Pons (tissue), 1 donor: ENCODE measurements at regions not wholly inside any gene's neighbourhood (a gene's known extent, or its start where the extent isn't known, plus 50 kb on each side); places are given as distances from the start of the nearest gene placed in this dataset.
"Not testable (repeated sequence)": the region's sequence is repeated elsewhere in the genome, so short reads cannot be mapped to it uniquely, and the experiment has no call there.

Source experiments
- DNase-seq: peaks from one replicate; pipeline ENCODE4 v3.0.0-alpha.2; 2016; ENCODE audit warnings: low spot score

GRCh38 chr6:155853011-155853410, 397.4 kb upstream of the NOX3 start:
- no peak for DNase-seq

DNA sequence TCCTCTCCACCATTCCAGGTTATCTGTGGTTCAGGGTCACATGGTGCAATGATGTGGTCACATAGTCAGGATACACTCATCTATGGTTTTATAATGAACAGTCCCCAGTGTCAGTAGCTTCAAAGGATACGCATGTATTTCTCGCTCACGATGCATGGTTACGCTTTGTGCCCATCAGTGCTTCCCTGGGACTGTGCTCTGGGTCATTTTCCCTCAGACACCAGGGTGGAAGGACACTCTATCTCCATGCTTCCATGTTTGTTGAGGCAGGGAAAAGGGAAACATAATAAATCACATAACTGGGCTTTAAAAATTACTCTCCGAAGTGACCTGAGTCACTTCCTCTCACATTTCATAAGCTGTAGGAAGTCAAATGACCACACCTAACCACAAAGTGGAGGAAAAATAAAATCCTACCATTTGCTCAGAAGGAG, 394.8 kb upstream of the NOX3 start:
- DNase-seq = no peak

DNA sequence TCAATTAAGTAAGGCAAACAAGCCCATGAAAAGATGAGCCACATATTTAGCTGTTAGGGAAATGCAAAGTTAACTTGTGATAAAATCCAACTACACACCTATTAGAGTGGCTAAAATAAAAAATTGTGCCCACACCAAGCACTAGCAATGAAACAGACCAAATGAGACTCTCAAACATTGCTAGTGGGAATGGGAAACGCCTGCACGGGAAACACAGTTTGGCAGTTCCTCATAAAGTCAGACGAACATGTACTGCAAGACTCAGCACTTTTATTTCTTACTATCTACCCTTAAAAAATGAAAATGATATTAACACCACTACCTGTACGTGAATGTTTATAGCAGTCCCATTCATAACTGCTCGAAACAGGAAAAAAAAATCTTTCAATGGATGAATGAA, 392.1 kb upstream of the NOX3 start:
- DNase-seq = no peak

DNA sequence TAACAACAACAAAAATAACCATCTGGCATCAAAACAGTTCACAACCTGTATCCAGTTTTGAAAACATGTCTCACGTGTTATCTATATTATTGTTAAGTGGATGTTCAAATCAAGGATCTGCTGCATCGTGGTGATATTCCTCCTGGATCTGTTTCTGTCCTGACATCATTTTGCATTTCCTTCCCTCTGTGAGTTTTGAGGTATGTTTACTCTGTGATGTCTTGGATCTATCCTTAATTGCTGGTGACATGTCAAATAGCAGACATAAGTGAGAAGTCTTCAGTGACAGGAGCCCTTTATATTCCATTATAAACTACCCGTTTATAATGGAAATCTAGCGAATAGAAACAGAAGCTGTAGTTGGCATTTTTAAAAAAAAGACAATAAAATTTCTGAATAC, 381.8 kb upstream of the NOX3 start:
- no peak for DNase-seq

DNA sequence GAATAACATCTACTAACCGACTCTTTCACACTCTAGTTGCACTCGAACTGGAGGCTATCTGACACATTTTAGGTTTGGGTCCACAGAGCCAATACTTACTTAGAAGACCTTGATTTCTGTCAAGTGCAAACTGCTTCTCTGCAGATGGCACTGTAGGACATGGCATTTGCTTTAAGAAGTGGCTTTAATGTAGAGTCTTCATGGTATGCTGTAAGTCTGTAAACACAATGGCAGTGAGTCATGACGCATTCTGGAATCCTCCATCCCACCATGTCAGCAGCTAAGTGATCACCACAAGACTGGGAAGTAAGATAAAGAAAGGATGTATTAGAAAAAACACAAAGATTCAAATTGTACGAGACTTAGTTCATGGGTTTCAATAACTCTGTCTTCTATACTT, 377.0 kb upstream of the NOX3 start:
- peak; percentile 25 for DNase-seq

GRCh38 chr6:155830531-155830930, 374.9 kb upstream of the NOX3 start:
- DNase-seq = no peak

GRCh38 chr6:155829646-155830045, 374.0 kb upstream of the NOX3 start:
- DNase-seq = no peak

- DNase-seq = no peak
Measured at GRCh38 chr6:155828989-155829388, 373.4 kb upstream of the NOX3 start.

DNA sequence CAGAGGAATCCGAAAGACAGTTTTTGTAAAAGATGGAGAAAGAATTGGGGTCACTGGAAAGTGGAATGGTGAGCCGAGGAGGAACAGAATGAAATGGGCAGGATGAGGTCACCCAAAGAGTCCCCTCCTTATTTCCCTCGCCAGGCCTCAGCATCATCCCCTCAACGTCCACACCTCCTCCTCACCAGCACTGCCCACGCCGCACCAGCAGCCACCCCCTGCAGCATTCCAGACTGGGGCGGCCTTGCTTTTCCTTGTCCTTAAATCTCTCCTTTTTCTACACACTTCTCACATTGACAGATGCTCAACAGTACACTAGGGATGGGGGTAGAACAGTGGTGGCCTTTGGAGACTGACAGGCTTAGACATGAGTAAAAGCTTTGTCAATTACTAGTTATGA, 363.1 kb upstream of the NOX3 start:
- no peak for DNase-seq

GRCh38 chr6:155813548-155813947, 357.9 kb upstream of the NOX3 start:
- DNase-seq = no peak

GRCh38 chr6:155807243-155807642, 351.6 kb upstream of the NOX3 start:
- no peak for DNase-seq

GRCh38 chr6:155801046-155801445, 345.4 kb upstream of the NOX3 start:
- no peak for DNase-seq

DNA sequence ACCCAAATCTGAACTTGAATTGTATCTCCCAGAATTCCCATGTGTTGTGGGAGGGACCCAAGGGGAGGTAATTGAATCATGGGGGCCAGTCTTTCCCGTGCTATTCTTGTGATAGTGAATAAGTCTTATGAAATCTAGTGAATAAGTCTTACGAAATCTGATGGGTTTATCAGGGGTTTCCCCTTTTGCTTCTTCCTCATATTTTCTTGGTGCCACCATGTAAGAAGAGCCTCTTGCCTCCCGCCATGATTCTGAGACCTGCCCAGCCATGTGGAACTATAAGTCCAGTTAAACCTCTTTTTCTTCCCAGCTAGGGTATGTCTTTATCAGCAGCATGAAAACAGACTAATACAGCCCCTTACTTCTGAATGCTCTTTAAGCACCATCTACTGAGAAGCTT, 343.2 kb upstream of the NOX3 start:
- not testable (repeated sequence) for DNase-seq

- DNase-seq = no peak
Measured at GRCh38 chr6:155795173-155795796, 339.6 kb upstream of the NOX3 start.

GRCh38 chr6:155791891-155792290, 336.3 kb upstream of the NOX3 start:
- no peak for DNase-seq

DNA sequence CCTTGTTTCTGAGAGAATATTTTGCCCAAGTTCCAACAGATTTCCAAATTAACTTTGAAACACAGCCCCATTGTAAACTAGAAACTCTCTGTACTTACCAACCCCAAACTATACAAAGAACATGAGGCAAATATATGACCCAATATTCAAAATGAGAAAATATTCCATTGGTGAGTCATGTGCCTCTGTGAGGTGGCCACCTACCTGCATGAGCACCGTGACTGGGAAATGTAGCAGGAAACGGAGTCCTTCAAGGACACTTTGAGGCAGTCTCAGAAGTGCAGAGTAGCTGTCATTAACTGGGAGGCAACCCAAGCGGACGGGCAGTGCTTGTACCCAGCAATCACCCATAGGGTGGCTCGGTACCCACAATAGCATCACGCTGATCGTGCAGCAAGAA, 335.5 kb upstream of the NOX3 start:
- DNase-seq = no peak

DNA sequence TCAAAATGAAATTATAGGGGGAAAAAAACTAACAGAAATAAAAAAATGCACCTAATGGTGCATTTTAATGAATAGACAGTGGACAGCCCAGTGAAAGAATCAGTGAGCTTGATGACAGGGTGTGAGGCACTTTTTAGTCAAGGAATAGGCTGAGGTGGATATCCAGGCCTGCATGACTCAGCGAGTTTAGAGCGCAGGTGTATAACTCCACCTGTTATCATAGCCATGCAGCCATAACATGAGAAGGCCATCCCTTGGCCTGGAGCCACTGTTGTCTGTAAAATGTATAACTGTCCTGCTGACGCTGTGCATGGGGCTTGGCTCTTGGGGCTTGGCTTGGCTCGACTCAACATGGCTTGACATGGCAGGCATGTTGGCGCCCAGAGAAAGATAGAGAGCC, 331.5 kb upstream of the NOX3 start:
- DNase-seq = no peak

DNA sequence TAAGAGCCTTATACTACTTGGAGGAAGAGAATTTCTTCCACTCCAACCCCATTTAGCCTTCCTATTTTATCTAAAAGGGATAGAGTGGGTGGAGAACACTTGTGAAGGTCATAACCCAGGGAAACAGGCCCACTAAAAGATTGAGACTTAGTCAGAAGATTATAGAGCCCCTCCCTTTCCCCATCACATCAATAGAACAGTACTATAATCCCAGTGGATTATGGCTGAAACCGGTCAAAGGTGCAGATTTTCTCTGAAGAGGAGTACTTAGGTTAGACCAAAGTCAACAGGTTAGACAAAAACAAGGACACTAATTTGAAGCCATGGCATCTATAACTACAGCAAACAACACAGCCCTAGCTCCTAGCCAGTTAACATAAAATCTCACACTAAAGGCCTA, 330.9 kb upstream of the NOX3 start:
- DNase-seq = no peak

DNA sequence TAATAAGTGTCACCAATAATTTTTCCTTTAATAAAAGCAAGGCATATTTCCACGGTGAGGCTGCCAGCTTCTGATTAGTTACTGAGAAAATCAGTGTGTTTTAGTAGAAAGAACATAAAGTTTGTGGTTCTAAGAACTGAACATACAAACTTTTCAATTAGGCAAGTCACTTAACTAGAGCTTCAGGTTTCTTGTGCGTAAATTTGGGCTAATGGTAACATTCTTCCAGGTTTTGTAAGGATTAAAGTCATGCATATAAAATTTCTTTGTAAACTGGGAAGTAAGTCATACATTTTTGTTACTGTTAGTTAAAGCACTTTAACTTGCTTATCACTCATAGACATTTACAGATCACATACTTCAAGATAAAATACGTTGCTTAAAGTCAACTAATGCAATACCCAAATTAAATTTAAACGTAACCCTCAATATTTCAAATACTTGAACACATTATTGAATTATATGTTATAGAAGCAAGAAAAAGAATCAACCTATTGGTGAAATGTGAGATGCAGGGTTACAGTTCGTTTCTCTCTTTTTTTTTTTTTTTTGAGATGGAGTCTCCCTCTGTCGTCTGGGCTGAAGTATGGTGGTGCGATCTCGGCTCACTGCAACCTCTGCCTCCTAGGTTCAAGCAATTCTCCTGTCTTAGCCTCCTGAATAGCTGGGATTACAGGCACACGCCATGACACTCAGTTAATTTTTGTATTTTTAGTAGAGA, 327.3 kb upstream of the NOX3 start:
- DNase-seq = no peak

GRCh38 chr6:155782320-155782731, 326.7 kb upstream of the NOX3 start:
- no peak for DNase-seq

DNA sequence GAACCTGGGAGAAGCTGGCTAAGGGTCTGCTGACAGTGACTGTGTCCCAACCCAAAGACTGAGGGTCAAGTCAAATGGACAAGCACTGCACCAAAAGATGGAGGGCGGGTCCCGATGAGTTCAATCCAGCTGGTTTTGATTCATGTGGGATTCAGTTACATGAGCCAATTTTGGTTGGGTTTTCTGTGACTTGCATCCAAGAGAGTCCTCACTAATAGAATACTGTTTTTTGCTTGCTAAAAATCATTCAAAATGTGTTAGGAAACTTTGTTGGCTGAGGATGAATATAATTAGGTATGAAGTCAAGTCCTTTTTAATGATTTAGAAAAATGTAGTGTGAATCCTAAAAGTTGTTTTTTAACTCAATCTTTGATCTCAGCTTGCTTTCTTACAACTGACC, 323.8 kb upstream of the NOX3 start:
- no peak for DNase-seq

DNA sequence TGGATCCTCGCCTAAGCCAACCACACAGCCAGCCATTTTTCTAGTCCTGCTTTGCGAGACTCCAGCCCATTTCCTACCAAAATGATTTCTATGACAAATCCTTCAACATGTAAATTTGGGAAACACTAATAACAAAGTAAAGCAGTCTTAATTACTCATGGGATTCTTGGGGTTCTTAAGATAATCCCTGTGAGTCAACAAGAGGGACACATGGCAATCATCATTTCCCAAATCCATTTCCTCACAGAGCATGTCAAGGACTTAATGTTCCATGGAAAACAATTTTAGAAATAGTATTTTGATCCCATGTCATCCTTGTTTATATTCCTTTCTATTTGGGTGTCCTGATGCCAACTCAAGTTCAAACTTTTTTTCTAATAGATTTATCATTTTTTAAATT, 322.7 kb upstream of the NOX3 start:
- no peak for DNase-seq

DNA sequence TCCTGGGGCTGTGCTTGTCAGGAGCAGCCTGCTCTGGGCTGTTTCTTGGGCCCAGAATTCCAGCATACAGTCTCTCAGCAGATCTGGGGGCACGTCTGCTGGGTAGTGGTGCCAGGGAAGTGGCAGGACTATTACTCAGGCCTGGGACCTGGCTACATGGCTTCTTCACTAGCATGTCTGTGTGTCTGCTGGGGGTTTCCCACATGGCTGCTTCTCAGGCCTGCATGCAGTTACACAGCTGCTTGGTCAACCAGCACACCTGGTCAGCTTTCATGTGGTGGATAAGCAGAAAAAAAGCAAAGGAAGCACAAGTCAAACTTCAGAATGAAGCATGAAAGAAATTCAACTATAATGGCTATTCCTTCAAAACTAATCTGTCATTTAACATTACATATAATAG, 316.2 kb upstream of the NOX3 start:
- no peak for DNase-seq

GRCh38 chr6:155770856-155771255, 315.2 kb upstream of the NOX3 start:
- DNase-seq = no peak
